HG02970 (cell line): ENCODE measurements at regions not wholly inside any gene's neighbourhood (a gene's known extent, or its start where the extent isn't known, plus 50 kb on each side); places are given as distances from the start of the nearest gene placed in this dataset.

Experiments
- ATAC-seq: cut with Tn5 transposase; IDR thresholded peaks from one replicate; pipeline ENCODE4 v1.9.1; 2021; ENCODE audit warnings: mild to moderate bottlenecking, moderate library complexity, moderate number of reproducible peaks; ENCODE audit not compliant: unreplicated experiment, low FRiP score

DNA sequence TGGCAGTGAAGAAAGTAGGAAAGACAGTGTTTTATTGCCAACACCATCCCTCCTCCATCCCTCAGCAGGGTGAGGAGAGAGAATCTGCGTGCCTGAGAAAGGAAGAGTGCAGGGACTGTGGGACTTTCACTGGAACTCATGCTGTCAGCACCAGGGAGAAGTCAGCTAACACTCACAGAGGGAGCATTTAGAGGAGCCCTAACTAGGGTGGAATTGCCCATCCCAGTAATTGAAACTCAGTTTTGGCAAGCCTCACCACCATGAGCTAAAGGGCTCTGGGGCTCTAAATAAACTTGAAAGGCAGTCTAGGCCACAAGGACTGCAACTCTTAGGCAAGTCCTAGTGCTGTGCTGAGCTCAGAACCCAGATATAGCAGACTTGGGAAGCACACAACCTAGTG is 622.3 kb downstream of the SEMA5A start:
- no peak for ATAC-seq

GRCh38 chr5:8924054-8924793 is 621.7 kb downstream of the SEMA5A start:
- ATAC-seq: no peak

DNA sequence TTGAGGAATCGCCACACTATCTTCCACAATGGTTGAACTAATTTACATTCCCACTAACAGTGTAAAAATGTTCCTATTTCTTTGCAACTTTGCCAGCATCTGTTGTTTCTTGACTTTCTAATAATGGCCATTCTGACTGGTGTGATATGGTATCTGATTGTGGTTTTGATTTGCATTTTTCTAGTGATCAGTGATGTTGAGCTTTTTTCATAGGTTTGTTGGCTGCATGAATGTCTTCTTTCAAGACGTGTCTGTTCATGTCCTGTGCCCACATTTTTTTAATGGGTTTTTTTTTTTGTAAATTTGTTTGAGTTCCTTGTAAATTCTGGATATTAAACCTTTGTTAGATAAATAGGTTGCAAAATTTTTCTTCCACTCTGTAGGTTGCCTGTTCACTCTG is 615.9 kb downstream of the SEMA5A start:
- no peak for ATAC-seq

- no peak for ATAC-seq
Observed at GRCh38 chr5:8934455-8934854, 611.4 kb downstream of the SEMA5A start.

DNA sequence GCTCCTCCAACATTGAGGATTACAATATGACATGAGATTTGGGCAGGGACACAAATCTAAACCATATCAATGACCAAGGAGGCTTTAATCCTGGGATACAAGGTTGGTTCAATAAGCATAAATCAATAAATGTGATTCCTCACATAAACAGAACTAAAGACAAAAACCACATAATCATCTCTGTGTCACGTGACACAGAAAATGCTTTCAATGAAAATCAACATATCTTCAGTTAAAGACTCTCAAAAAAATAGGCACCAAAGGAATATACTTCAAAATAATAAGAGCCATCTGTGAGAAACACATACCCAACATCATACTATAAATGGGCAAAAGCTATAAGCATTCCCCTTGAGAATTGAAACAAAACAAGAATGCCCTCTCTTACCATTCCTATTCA is 604.9 kb downstream of the SEMA5A start:
- ATAC-seq: no peak

DNA sequence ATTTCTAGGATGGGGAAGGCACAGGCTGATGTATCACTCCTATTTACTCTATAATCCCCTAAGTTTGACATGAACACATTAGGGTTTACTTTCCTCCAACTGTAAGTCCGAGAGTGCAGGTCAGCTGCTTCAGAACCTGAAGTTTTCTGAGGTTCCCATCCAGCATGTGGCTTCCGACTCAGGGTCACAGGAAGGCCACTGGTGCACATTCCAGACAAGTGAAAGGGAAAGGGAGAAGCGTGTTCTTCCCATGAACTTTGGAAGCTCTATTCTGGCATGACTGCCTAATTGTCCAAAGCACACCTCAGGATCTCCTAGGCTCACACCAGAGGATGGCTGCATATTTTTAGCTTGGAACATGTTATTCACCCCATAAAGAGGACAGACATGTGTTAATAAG is 602.6 kb downstream of the SEMA5A start:
- ATAC-seq: no peak

- ATAC-seq: no peak
Observed at GRCh38 chr5:8944005-8944404, 601.9 kb downstream of the SEMA5A start.

GRCh38 chr5:8945972-8946371 is 599.9 kb downstream of the SEMA5A start:
- no peak for ATAC-seq

DNA sequence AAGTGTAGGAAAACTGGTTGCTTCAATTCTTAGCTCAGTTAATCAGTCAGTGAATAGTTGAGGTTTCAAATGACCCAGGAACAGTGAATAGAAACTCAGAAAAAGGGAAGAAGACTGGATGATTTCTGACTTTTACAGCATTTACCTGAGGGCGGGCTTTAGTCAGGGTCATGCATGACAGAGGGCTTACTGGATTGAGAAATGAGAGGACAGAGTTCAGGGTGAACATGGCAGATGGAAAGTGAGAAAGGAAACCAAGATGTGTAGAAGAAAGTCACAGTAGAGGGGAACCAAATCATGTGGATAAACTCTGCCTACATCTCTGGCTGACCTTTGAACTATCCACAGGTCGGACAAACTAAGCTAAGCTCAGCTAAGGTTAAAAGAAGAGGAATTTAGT is 596.0 kb downstream of the SEMA5A start:
- ATAC-seq: peak; percentile 98

DNA sequence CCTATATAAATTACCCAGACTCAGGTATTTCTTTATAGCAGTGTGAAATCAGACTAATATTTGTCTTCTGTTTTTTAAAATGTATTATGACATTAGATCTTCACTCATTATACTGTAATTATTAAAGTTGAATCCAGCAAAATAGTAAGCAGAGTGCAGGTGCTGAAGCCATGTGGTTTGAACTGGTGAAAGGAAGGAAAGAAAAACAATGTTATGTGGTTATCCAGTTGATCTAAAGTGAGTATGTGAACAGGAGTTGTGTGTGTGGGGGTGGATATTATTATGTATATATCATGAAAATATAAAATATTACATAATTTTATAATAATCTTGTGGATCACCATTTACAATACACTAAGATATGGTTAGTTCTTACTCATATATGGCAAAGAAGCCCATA is 593.7 kb downstream of the SEMA5A start:
- no peak for ATAC-seq

- ATAC-seq: no peak
Observed at GRCh38 chr5:8953016-8953415, 592.9 kb downstream of the SEMA5A start.

GRCh38 chr5:8953911-8954438 is 591.9 kb downstream of the SEMA5A start:
- ATAC-seq: no peak

DNA sequence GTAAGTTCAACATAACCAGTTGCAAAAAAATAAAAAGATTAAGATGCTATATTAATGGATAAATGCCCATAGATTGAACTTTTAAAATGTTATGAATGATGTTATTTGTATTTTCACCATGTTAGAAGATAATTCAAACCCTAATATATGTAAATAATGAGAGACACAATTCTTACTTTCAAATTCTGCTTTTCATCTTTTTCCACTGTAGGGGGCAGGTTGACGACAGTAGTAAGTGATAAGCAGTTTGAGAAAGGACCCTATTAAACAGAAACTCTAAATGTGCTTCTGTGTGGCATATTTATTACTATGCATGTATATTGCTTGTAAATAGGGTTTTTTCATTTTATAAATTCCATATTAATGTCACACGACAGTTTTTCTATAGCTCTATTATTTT is 591.1 kb downstream of the SEMA5A start:
- ATAC-seq: no peak

DNA sequence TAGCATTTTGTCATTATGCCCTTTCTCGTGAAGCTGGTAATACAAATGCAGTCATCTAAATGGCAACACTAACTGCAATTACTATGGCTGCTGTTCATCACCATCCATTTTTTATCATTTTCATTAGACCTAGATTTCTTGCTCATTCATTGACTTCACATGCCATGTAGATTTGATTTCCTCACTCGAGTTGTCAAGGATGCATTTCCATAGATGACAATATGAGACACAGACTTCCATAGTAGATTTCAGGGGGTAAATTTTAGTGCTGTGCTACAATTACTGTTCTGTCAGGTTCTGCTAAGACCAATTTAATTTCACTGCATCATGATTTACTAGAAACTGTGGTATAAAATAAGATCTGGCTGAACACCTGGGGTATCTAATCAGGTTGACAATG is 589.2 kb downstream of the SEMA5A start:
- ATAC-seq: no peak

GRCh38 chr5:8958602-8959001 is 587.3 kb downstream of the SEMA5A start:
- no peak for ATAC-seq

- no peak for ATAC-seq
Observed at GRCh38 chr5:8961219-8961618, 584.7 kb downstream of the SEMA5A start.

- ATAC-seq: no peak
Observed at GRCh38 chr5:8961956-8962355, 583.9 kb downstream of the SEMA5A start.

DNA sequence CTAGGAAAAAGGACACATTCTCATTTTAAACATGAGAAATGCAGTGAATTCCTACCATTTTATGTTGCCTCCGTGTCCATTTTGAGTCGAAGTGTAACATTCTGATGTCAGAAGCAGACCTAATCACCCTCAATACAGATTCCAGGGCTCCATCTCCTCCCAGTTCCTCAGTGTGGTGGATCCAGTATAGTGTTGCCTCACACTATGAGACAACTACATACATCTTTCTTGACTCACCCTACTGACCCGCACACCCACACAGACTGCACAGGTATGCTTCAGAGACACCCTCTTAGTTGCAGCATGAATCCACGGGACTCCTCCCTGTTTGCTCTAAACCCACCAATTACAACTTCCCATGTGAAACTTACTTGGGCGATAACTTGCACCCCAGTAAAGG is 564.9 kb downstream of the SEMA5A start:
- ATAC-seq: no peak

GRCh38 chr5:8981496-8981895 is 564.4 kb downstream of the SEMA5A start:
- ATAC-seq: no peak

GRCh38 chr5:8984386-8984785 is 561.5 kb downstream of the SEMA5A start:
- no peak for ATAC-seq
